Neural cell (in vitro differentiated cells): ENCODE measurements at regions not wholly inside any gene's neighbourhood (a gene's known extent, or its start where the extent isn't known, plus 50 kb on each side); places are given as distances from the start of the nearest gene placed in this dataset.

ENCODE experiments used
- H2AFZ ChIP-seq: fragments of 200-600, 300-800 bp; sonication (generic), shearing (Covaris generic); 2 replicates; pipeline ENCODE4 v1.6.0; 2014; ENCODE audit warnings: low read depth, mild to moderate bottlenecking, antibody characterized with exemption, low read length, moderate library complexity
- H3F3A ChIP-seq: fragments of 200-600 bp; shearing (Covaris generic); 2 replicates; pipeline ENCODE4 v1.6.1; 2016; ENCODE audit warnings: mild to moderate bottlenecking, moderate library complexity, mixed read lengths, antibody characterized with exemption, low read length; ENCODE audit not compliant: insufficient read depth, poor library complexity, severe bottlenecking
- H3K27ac ChIP-seq: fragments of 200-600, 300-800 bp; sonication (generic), shearing (Covaris generic); 2 replicates; pipeline ENCODE4 v1.5.1; 2014; ENCODE audit warnings: mild to moderate bottlenecking, low read length, moderate library complexity
- H3K27me3 ChIP-seq: fragments of 300-800, 200-600 bp; sonication (generic), shearing (Covaris generic); 2 replicates; pipeline ENCODE4 v1.6.0; 2014; ENCODE audit warnings: mild to moderate bottlenecking, low read depth, low read length, moderate library complexity; ENCODE audit not compliant: insufficient read depth
- H3K36me3 ChIP-seq: fragments of 300-800, 200-600 bp; sonication (generic), shearing (Covaris generic); 2 replicates; pipeline ENCODE4 v1.5.1; 2014; ENCODE audit warnings: mild to moderate bottlenecking, antibody characterized with exemption, low read length, moderate library complexity; ENCODE audit not compliant: insufficient read depth
- H3K4me2 ChIP-seq: fragments of 300-800, 200-600 bp; sonication (generic), shearing (Covaris generic); 2 replicates; pipeline ENCODE4 v1.6.0; 2014; ENCODE audit warnings: mild to moderate bottlenecking, low read length
- H3K4me3 ChIP-seq: fragments of 300-800, 200-600 bp; sonication (generic), shearing (Covaris generic); 2 replicates; pipeline ENCODE4 v1.5.1; 2014; ENCODE audit warnings: mild to moderate bottlenecking, low read length, moderate library complexity
- H3K79me2 ChIP-seq: fragments of 200-600 bp; shearing (Covaris generic); replicated peaks from 2 replicates; pipeline ENCODE4 v1.6.0; 2014; ENCODE audit warnings: mild to moderate bottlenecking, low read length, moderate library complexity; ENCODE audit not compliant: insufficient read depth
- H3K9ac ChIP-seq: fragments of 300-800, 200-600 bp; sonication (generic), shearing (Covaris generic); 2 replicates; pipeline ENCODE4 v1.6.1; 2016; ENCODE audit warnings: mild to moderate bottlenecking, low read length, mixed read lengths
- H3K9me2 ChIP-seq: fragments of 200-600 bp; shearing (Covaris generic); 2 replicates; pipeline ENCODE4 v1.6.1; 2016; ENCODE audit warnings: mild to moderate bottlenecking, low read length, mixed read lengths; ENCODE audit not compliant: insufficient read depth
- H3K9me3 ChIP-seq: fragments of 200-600, 300-800 bp; sonication (generic), shearing (Covaris generic); 2 replicates; pipeline ENCODE4 v1.6.1; 2016; ENCODE audit warnings: mild to moderate bottlenecking, mixed run types, low read length, moderate library complexity, mixed read lengths
- H4K20me1 ChIP-seq: fragments of 200-600 bp; shearing (Covaris generic); 2 replicates; pipeline ENCODE4 v1.6.1; 2016; ENCODE audit warnings: mild to moderate bottlenecking, mixed run types; ENCODE audit not compliant: insufficient read depth
- CTCF ChIP-seq: fragments of 450-650 bp; IDR thresholded peaks from 2 replicates; pipeline ENCODE4 v1.5.1; 2014; ENCODE audit warnings: antibody characterized with exemption, mild to moderate bottlenecking, moderate library complexity; ENCODE audit not compliant: poor library complexity, severe bottlenecking
- EP300 ChIP-seq: fragments of 450-650 bp; conservative IDR thresholded peaks from 2 replicates; pipeline ENCODE4 v1.6.1; 2014; ENCODE audit warnings: antibody characterized with exemption, mild to moderate bottlenecking, moderate library complexity; ENCODE audit not compliant: poor library complexity, severe bottlenecking
- EZH2 ChIP-seq: fragments of 200-600, 300-800 bp; shearing (Covaris generic), sonication (generic); IDR thresholded peaks from 2 replicates; pipeline ENCODE4 v1.6.1; 2014; ENCODE audit warnings: antibody characterized with exemption, low read length, borderline replicate concordance, mild to moderate bottlenecking; ENCODE audit not compliant: insufficient read depth, poor library complexity, severe bottlenecking
- MXI1 ChIP-seq: fragments of 450-650 bp; conservative IDR thresholded peaks from 2 replicates; pipeline ENCODE4 v1.6.1; 2014; ENCODE audit warnings: antibody characterized with exemption, mild to moderate bottlenecking; ENCODE audit not compliant: poor library complexity, severe bottlenecking
- POLR2AphosphoS5 ChIP-seq: IDR thresholded peaks from 2 replicates; pipeline ENCODE4 v1.6.1; 2012
- RAD21 ChIP-seq: fragments of 450-650 bp; conservative IDR thresholded peaks from 2 replicates; pipeline ENCODE4 v1.6.1; 2014; ENCODE audit warnings: antibody characterized with exemption, mild to moderate bottlenecking, moderate library complexity
- REST ChIP-seq: IDR thresholded peaks from 2 replicates; pipeline ENCODE4 v1.6.1; 2012; ENCODE audit warnings: borderline replicate concordance
- SMC3 ChIP-seq: fragments of 450-650 bp; conservative IDR thresholded peaks from 2 replicates; pipeline ENCODE4 v1.6.1; 2014; ENCODE audit warnings: antibody characterized with exemption, mild to moderate bottlenecking, moderate library complexity; ENCODE audit not compliant: poor library complexity
- TAF1 ChIP-seq: IDR thresholded peaks from 2 replicates; pipeline ENCODE4 v1.6.1; 2012; ENCODE audit warnings: low read depth

- no peaks in the 10 kb centered on the region for H3K36me3 ChIP-seq
- no peaks in the 10 kb centered on the region for H3K27me3 ChIP-seq
- H3K79me2 ChIP-seq = no peaks in the 10 kb centered on the region
- no peaks in the 10 kb centered on the region for H3K9me2 ChIP-seq
- peaks cover 3% of the 10 kb centered on the region for H3K9me3 ChIP-seq
- H2AFZ ChIP-seq = no peak overlapping the region
- no peak overlapping the region for H3K9ac ChIP-seq
- H3K27ac ChIP-seq = no peak overlapping the region
- H4K20me1 ChIP-seq = no peaks in the 10 kb centered on the region
- TF ChIP-seq REST = no peak
- no peaks in the 10 kb centered on the region for H3F3A ChIP-seq
- no peak overlapping the region for H3K4me3 ChIP-seq
- no peak overlapping the region for H3K4me2 ChIP-seq
Measured at GRCh38 chr11:15396778-15397177, 282.1 kb downstream of the INSC start.

GRCh38 chr11:15406851-15407351, 292.2 kb downstream of the INSC start:
- H3K9me2 ChIP-seq = no peaks in the 10 kb centered on the region
- no peak overlapping the region for H3K9ac ChIP-seq
- H4K20me1 ChIP-seq = no peaks in the 10 kb centered on the region
- H3K4me3 ChIP-seq = no peak overlapping the region
- H3K27me3 ChIP-seq = no peaks in the 10 kb centered on the region
- no peak overlapping the region for H2AFZ ChIP-seq
- no peak overlapping the region for H3K27ac ChIP-seq
- no peaks in the 10 kb centered on the region for H3K36me3 ChIP-seq
- no peak overlapping the region for H3K4me2 ChIP-seq
- H3F3A ChIP-seq = no peaks in the 10 kb centered on the region
- no peaks in the 10 kb centered on the region for H3K79me2 ChIP-seq
- TF ChIP-seq POLR2AphosphoS5 = no peak
- no peak for TF ChIP-seq TAF1
- no peak for TF ChIP-seq CTCF
- no peak for TF ChIP-seq MXI1
- no peak for TF ChIP-seq EP300
- no peak for TF ChIP-seq EZH2
- no peak for TF ChIP-seq REST
- no peak for TF ChIP-seq SMC3
- TF ChIP-seq RAD21 = no peak
- no peaks in the 10 kb centered on the region for H3K9me3 ChIP-seq
